ENCODE measurements at regions not wholly inside any gene's neighbourhood (a gene's known extent, or its start where the extent isn't known, plus 50 kb on each side); places are given as distances from the start of the nearest gene placed in this dataset.
"Not testable (repeated sequence)": the region's sequence is repeated elsewhere in the genome, so short reads cannot be mapped to it uniquely, and the experiment has no call there.

GRCh38 chr7:109616551-109617069, 1046.9 kb downstream of the DNAJB9 start:
- Mint-ChIP-seq H3K27me3 (no peaks in the 10 kb centered on the region), H3K27ac (no peak overlapping the region), H3K4me3 (no peak overlapping the region), H3K9me3 (peaks cover 11% of the 10 kb centered on the region), H3K36me3 (no peaks in the 10 kb centered on the region), H3K4me1 (ENCODE audit: low read depth in 2 of 2) (no peaks in the 10 kb centered on the region)
- ATAC-seq (no peak), DNase-seq (ENCODE audit: low spot score) (no peak)

GRCh38 chr7:109622320-109622719, 1052.6 kb downstream of the DNAJB9 start:
- Mint-ChIP-seq H3K27me3 (no peaks in the 10 kb centered on the region), H3K4me1 (ENCODE audit: low read depth in 2 of 2) (no peaks in the 10 kb centered on the region), H3K9me3 (peaks cover 20% of the 10 kb centered on the region), H3K36me3 (peaks cover 9% of the 10 kb centered on the region), H3K4me3 (no peak overlapping the region), H3K27ac (no peak overlapping the region)
- DNase-seq (ENCODE audit: low spot score) (no peak), ATAC-seq (no peak)

GRCh38 chr7:109632890-109633289, 1063.2 kb downstream of the DNAJB9 start:
- not testable (repeated sequence) for ATAC-seq; H3K4me1 Mint-ChIP-seq (ENCODE audit: low read depth in 2 of 2); H3K36me3 Mint-ChIP-seq; DNase-seq (ENCODE audit: low spot score); H3K27ac Mint-ChIP-seq; H3K4me3 Mint-ChIP-seq; H3K27me3 Mint-ChIP-seq
- peaks cover 30% of the 10 kb centered on the region for H3K9me3 Mint-ChIP-seq

GRCh38 chr7:109635374-109635773, 1065.7 kb downstream of the DNAJB9 start:
- no peak overlapping the region for H3K4me3 Mint-ChIP-seq
- H3K27me3 Mint-ChIP-seq: no peaks in the 10 kb centered on the region
- DNase-seq (ENCODE audit: low spot score): no peak
- H3K4me1 Mint-ChIP-seq (ENCODE audit: low read depth in 2 of 2): no peaks in the 10 kb centered on the region
- no peak for ATAC-seq
- peaks cover 25% of the 10 kb centered on the region for H3K9me3 Mint-ChIP-seq
- H3K36me3 Mint-ChIP-seq: peaks cover 6% of the 10 kb centered on the region
- no peak overlapping the region for H3K27ac Mint-ChIP-seq

- Mint-ChIP-seq H3K4me3 (no peak overlapping the region), H3K4me1 (ENCODE audit: low read depth in 2 of 2) (no peaks in the 10 kb centered on the region), H3K27ac (no peak overlapping the region), H3K36me3 (peaks cover under 1% of the 10 kb centered on the region), H3K27me3 (no peaks in the 10 kb centered on the region), H3K9me3 (peaks cover 19% of the 10 kb centered on the region)
- DNase-seq (ENCODE audit: low spot score): no peak
- ATAC-seq: no peak
These were observed 1067.8 kb downstream of the DNAJB9 start for GRCh38 chr7:109637428-109637990.

GRCh38 chr7:109638321-109638720, 1068.6 kb downstream of the DNAJB9 start:
- Mint-ChIP-seq H3K9me3 (peaks cover 17% of the 10 kb centered on the region), H3K27me3 (no peaks in the 10 kb centered on the region), H3K4me1 (ENCODE audit: low read depth in 2 of 2) (no peaks in the 10 kb centered on the region), H3K4me3 (no peak overlapping the region), H3K27ac (no peak overlapping the region), H3K36me3 (no peaks in the 10 kb centered on the region)
- ATAC-seq (no peak), DNase-seq (ENCODE audit: low spot score) (no peak)

- H3K9me3 Mint-ChIP-seq: peaks cover 17% of the 10 kb centered on the region
- H3K4me1 Mint-ChIP-seq (ENCODE audit: low read depth in 2 of 2): no peaks in the 10 kb centered on the region
- no peak for DNase-seq (ENCODE audit: low spot score)
- no peaks in the 10 kb centered on the region for H3K27me3 Mint-ChIP-seq
- H3K4me3 Mint-ChIP-seq: no peak overlapping the region
- no peaks in the 10 kb centered on the region for H3K36me3 Mint-ChIP-seq
- ATAC-seq: no peak
- no peak overlapping the region for H3K27ac Mint-ChIP-seq
These were observed 1069.9 kb downstream of the DNAJB9 start for GRCh38 chr7:109639561-109639960.

GRCh38 chr7:109641445-109641844, 1071.8 kb downstream of the DNAJB9 start:
- no peaks in the 10 kb centered on the region for H3K27me3 Mint-ChIP-seq
- H3K36me3 Mint-ChIP-seq: no peaks in the 10 kb centered on the region
- H3K4me3 Mint-ChIP-seq: no peak overlapping the region
- no peak for DNase-seq (ENCODE audit: low spot score)
- H3K9me3 Mint-ChIP-seq: peaks cover 14% of the 10 kb centered on the region
- H3K27ac Mint-ChIP-seq: no peak overlapping the region
- no peaks in the 10 kb centered on the region for H3K4me1 Mint-ChIP-seq (ENCODE audit: low read depth in 2 of 2)
- no peak for ATAC-seq

GRCh38 chr7:109646124-109646523, 1076.5 kb downstream of the DNAJB9 start:
- DNase-seq (ENCODE audit: low spot score) (no peak), ATAC-seq (no peak)
- H3K4me1 Mint-ChIP-seq (ENCODE audit: low read depth in 2 of 2): no peaks in the 10 kb centered on the region
- H3K27me3 Mint-ChIP-seq: no peaks in the 10 kb centered on the region
- H3K36me3 Mint-ChIP-seq: no peaks in the 10 kb centered on the region
- H3K9me3 Mint-ChIP-seq: peaks cover 2% of the 10 kb centered on the region
- H3K4me3 Mint-ChIP-seq: no peak overlapping the region
- H3K27ac Mint-ChIP-seq: no peak overlapping the region

- H3K27me3 Mint-ChIP-seq; ATAC-seq; H3K36me3 Mint-ChIP-seq; DNase-seq (ENCODE audit: low spot score); H3K4me1 Mint-ChIP-seq (ENCODE audit: low read depth in 2 of 2); H3K27ac Mint-ChIP-seq; H3K9me3 Mint-ChIP-seq; H3K4me3 Mint-ChIP-seq: not testable (repeated sequence)
These were observed 1076.9 kb downstream of the DNAJB9 start for GRCh38 chr7:109646594-109646993.

GRCh38 chr7:109647263-109647662, 1077.6 kb downstream of the DNAJB9 start:
- H3K36me3 Mint-ChIP-seq; ATAC-seq; H3K27me3 Mint-ChIP-seq; H3K4me1 Mint-ChIP-seq (ENCODE audit: low read depth in 2 of 2); H3K4me3 Mint-ChIP-seq; H3K9me3 Mint-ChIP-seq; DNase-seq (ENCODE audit: low spot score); H3K27ac Mint-ChIP-seq: not testable (repeated sequence)

GRCh38 chr7:109659261-109659660, 1089.6 kb downstream of the DNAJB9 start:
- Mint-ChIP-seq H3K9me3 (peaks cover 6% of the 10 kb centered on the region), H3K4me1 (ENCODE audit: low read depth in 2 of 2) (no peaks in the 10 kb centered on the region), H3K36me3 (no peaks in the 10 kb centered on the region), H3K4me3 (no peak overlapping the region), H3K27ac (no peak overlapping the region), H3K27me3 (no peaks in the 10 kb centered on the region)
- DNase-seq (ENCODE audit: low spot score) (no peak), ATAC-seq (no peak)

GRCh38 chr7:109660401-109660800, 1090.7 kb downstream of the DNAJB9 start:
- ATAC-seq (no peak), DNase-seq (ENCODE audit: low spot score) (no peak)
- Mint-ChIP-seq H3K27ac (no peak overlapping the region), H3K36me3 (no peaks in the 10 kb centered on the region), H3K9me3 (peaks cover 6% of the 10 kb centered on the region), H3K4me3 (no peak overlapping the region), H3K27me3 (no peaks in the 10 kb centered on the region), H3K4me1 (ENCODE audit: low read depth in 2 of 2) (no peaks in the 10 kb centered on the region)

- no peaks in the 10 kb centered on the region for H3K27me3 Mint-ChIP-seq
- no peak overlapping the region for H3K27ac Mint-ChIP-seq
- peaks cover 18% of the 10 kb centered on the region for H3K9me3 Mint-ChIP-seq
- no peaks in the 10 kb centered on the region for H3K4me1 Mint-ChIP-seq (ENCODE audit: low read depth in 2 of 2)
- DNase-seq (ENCODE audit: low spot score) (no peak), ATAC-seq (no peak)
- H3K36me3 Mint-ChIP-seq: no peaks in the 10 kb centered on the region
- no peak overlapping the region for H3K4me3 Mint-ChIP-seq
These were observed 1094.1 kb downstream of the DNAJB9 start for GRCh38 chr7:109663806-109664205.

GRCh38 chr7:109687269-109687668, 1117.6 kb downstream of the DNAJB9 start:
- DNase-seq (ENCODE audit: low spot score); H3K9me3 Mint-ChIP-seq; H3K27ac Mint-ChIP-seq; H3K4me1 Mint-ChIP-seq (ENCODE audit: low read depth in 2 of 2); H3K27me3 Mint-ChIP-seq; H3K4me3 Mint-ChIP-seq; ATAC-seq: not testable (repeated sequence)
- H3K36me3 Mint-ChIP-seq: peaks cover 13% of the 10 kb centered on the region
